Fibroblast of lung (primary cell): ENCODE measurements at regions not wholly inside any gene's neighbourhood (a gene's known extent, or its start where the extent isn't known, plus 50 kb on each side); places are given as distances from the start of the nearest gene placed in this dataset.

Source experiments
- EZH2 ChIP-seq: IDR thresholded peaks from 2 replicates; pipeline ENCODE4 v1.5.1; 2012; ENCODE audit warnings: low read length, control low read depth, mild to moderate bottlenecking; ENCODE audit errors: missing control alignments
- TF ChIP-seq, protein P1 (sequence below), 2 donors: IDR thresholded peaks in 1 of 2; conservative IDR thresholded peaks in 1 of 2; 1 replicate in 1 of 2; 2 replicates in 1 of 2; pipeline ENCODE4 v1.5.1; 2011 to 2012; ENCODE audit warnings: low read length in 2 of 2, control low read depth in 1 of 2, inconsistent platforms in 1 of 2, low read depth in 1 of 2, mild to moderate bottlenecking in 1 of 2

DNA sequence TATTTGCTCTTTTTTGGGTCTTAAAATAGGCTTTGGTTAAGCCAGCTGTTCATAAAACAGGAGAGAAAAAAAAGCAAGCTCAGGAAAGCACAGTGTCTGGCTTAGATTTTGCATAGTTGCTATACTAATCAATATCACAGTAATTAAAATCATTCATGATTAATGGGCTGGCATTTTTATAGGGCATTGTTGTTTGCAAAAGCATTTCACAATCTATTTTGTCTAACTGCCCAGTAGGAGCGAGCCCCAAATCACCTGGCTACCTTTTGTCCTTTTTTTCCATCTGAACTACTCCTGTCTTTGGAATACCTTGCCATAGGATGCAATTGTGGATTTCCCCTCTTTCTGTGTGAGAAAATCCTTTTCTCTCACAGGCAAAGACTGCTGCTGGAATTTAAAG is 619.8 kb downstream of the JRKL start:
- TF ChIP-seq, protein P1, sequence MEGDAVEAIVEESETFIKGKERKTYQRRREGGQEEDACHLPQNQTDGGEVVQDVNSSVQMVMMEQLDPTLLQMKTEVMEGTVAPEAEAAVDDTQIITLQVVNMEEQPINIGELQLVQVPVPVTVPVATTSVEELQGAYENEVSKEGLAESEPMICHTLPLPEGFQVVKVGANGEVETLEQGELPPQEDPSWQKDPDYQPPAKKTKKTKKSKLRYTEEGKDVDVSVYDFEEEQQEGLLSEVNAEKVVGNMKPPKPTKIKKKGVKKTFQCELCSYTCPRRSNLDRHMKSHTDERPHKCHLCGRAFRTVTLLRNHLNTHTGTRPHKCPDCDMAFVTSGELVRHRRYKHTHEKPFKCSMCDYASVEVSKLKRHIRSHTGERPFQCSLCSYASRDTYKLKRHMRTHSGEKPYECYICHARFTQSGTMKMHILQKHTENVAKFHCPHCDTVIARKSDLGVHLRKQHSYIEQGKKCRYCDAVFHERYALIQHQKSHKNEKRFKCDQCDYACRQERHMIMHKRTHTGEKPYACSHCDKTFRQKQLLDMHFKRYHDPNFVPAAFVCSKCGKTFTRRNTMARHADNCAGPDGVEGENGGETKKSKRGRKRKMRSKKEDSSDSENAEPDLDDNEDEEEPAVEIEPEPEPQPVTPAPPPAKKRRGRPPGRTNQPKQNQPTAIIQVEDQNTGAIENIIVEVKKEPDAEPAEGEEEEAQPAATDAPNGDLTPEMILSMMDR (conservative IDR thresholded peaks at IDR 0.05 in 1 of 2, IDR thresholded peaks at IDR 0.05 in 1 of 2; ENCODE audit: low read depth in 1 of 2, low read length in 2 of 2): no peak
- no peak for TF ChIP-seq EZH2
